ENCODE measurements at regions not wholly inside any gene's neighbourhood (a gene's known extent, or its start where the extent isn't known, plus 50 kb on each side); places are given as distances from the start of the nearest gene placed in this dataset.

- Histone ChIP-seq H3K4me3 (no peak overlapping the region), H3K4me1 (replicated peaks; ENCODE audit: insufficient read depth) (no peaks in the 10 kb centered on the region), H3K79me2 (ENCODE audit: low read depth) (no peaks in the 10 kb centered on the region), H4K20me1 (ENCODE audit: insufficient read depth) (no peaks in the 10 kb centered on the region), H3K4me2 (no peak overlapping the region), H3K9me2 (ENCODE audit: insufficient read depth) (no peaks in the 10 kb centered on the region), H3F3A (ENCODE audit: insufficient read depth, low read depth) (no peaks in the 10 kb centered on the region), H2AFZ (no peak overlapping the region), H3K9me3 (ENCODE audit: insufficient read depth, low read depth) (no peaks in the 10 kb centered on the region), H3K27ac (no peak overlapping the region), H3K27me3 (ENCODE audit: insufficient read depth, low read depth) (no peaks in the 10 kb centered on the region), H3K36me3 (ENCODE audit: low read depth) (no peaks in the 10 kb centered on the region)
- ChIA-PET POLR2A (ENCODE audit: unreplicated experiment) (no interaction called here), CTCF (no interaction called here)
- BruUV-seq (replicated peaks): no TSS peak
- no peak for DNase-seq
- intact Hi-C loops (cut with micrococcal nuclease; ENCODE audit: unreplicated experiment): no loop called here
- no peak for TF ChIP-seq EZH2 (IDR thresholded peaks at IDR 0.05; ENCODE audit: low read depth)
- TF ChIP-seq, protein P1, sequence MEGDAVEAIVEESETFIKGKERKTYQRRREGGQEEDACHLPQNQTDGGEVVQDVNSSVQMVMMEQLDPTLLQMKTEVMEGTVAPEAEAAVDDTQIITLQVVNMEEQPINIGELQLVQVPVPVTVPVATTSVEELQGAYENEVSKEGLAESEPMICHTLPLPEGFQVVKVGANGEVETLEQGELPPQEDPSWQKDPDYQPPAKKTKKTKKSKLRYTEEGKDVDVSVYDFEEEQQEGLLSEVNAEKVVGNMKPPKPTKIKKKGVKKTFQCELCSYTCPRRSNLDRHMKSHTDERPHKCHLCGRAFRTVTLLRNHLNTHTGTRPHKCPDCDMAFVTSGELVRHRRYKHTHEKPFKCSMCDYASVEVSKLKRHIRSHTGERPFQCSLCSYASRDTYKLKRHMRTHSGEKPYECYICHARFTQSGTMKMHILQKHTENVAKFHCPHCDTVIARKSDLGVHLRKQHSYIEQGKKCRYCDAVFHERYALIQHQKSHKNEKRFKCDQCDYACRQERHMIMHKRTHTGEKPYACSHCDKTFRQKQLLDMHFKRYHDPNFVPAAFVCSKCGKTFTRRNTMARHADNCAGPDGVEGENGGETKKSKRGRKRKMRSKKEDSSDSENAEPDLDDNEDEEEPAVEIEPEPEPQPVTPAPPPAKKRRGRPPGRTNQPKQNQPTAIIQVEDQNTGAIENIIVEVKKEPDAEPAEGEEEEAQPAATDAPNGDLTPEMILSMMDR (conservative IDR thresholded peaks at IDR 0.05): no peak
Observed at GRCh38 chr12:77351860-77352259, 286.5 kb upstream of the E2F7 start.

DNA sequence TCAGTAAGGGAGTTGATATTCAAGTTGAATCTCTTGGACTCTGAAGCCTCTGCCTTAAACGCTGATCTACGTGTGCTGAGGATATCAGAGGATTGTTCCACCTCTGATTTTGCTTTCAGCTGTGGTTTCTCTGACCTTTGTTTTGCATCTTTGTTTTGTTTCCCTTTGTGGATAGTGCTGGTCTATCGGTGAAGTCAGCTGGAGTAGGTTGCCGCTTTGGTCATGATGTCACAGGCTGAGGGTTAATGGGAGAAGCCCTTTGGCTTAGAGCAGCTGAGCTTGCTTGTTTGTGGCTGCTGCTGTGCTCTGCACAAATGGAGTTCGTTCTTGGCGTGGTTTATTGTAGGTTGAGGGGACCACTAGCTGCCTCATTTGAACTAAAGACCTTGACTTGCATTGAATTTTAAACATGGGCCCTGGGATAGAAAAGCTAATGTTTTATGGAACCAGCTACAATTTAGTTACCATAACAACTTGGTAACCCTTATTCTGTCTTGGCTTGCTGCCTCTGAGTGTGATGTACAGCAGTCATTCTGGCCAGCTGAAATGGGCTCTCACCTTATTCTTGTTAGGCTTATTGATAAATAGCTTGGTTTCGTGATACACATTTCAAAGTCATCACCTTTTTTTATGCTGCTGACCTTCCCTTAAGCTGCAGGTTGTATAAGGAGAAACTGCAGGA, 284.5 kb upstream of the E2F7 start:
- H3K4me3 ChIP-seq: no peak overlapping the region
- no peak overlapping the region for H3K4me2 ChIP-seq
- TF ChIP-seq, protein P1 (conservative IDR thresholded peaks at IDR 0.05): no peak
- TF ChIP-seq EZH2 (IDR thresholded peaks at IDR 0.05; ENCODE audit: low read depth): no peak
- no TSS peak for BruUV-seq (replicated peaks)
- no peaks in the 10 kb centered on the region for H3K79me2 ChIP-seq (ENCODE audit: low read depth)
- ChIA-PET CTCF (no interaction called here), POLR2A (ENCODE audit: unreplicated experiment) (no interaction called here)
- H3F3A ChIP-seq (ENCODE audit: insufficient read depth, low read depth): no peaks in the 10 kb centered on the region
- intact Hi-C loops (cut with micrococcal nuclease; ENCODE audit: unreplicated experiment): no loop called here
- no peaks in the 10 kb centered on the region for H3K4me1 ChIP-seq (replicated peaks; ENCODE audit: insufficient read depth)
- no peaks in the 10 kb centered on the region for H4K20me1 ChIP-seq (ENCODE audit: insufficient read depth)
- H3K27ac ChIP-seq: no peak overlapping the region
- no peaks in the 10 kb centered on the region for H3K9me2 ChIP-seq (ENCODE audit: insufficient read depth)
- no peaks in the 10 kb centered on the region for H3K9me3 ChIP-seq (ENCODE audit: insufficient read depth, low read depth)
- no peak for DNase-seq
- no peaks in the 10 kb centered on the region for H3K27me3 ChIP-seq (ENCODE audit: insufficient read depth, low read depth)
- no peaks in the 10 kb centered on the region for H3K36me3 ChIP-seq (ENCODE audit: low read depth)
- no peak overlapping the region for H2AFZ ChIP-seq

GRCh38 chr12:77347017-77347416, 281.6 kb upstream of the E2F7 start:
- H3K79me2 ChIP-seq (ENCODE audit: low read depth): no peaks in the 10 kb centered on the region
- no peaks in the 10 kb centered on the region for H3K4me1 ChIP-seq (replicated peaks; ENCODE audit: insufficient read depth)
- H4K20me1 ChIP-seq (ENCODE audit: insufficient read depth): no peaks in the 10 kb centered on the region
- no peak for TF ChIP-seq EZH2 (IDR thresholded peaks at IDR 0.05; ENCODE audit: low read depth)
- TF ChIP-seq, protein P1 (conservative IDR thresholded peaks at IDR 0.05): no peak
- no TSS peak for BruUV-seq (replicated peaks)
- intact Hi-C loops (cut with micrococcal nuclease; ENCODE audit: unreplicated experiment): no loop called here
- no peaks in the 10 kb centered on the region for H3K27me3 ChIP-seq (ENCODE audit: insufficient read depth, low read depth)
- H3K9me2 ChIP-seq (ENCODE audit: insufficient read depth): no peaks in the 10 kb centered on the region
- ChIA-PET CTCF (no interaction called here), POLR2A (ENCODE audit: unreplicated experiment) (no interaction called here)
- H3K4me3 ChIP-seq: no peak overlapping the region
- no peak overlapping the region for H2AFZ ChIP-seq
- H3K9me3 ChIP-seq (ENCODE audit: insufficient read depth, low read depth): no peaks in the 10 kb centered on the region
- no peaks in the 10 kb centered on the region for H3F3A ChIP-seq (ENCODE audit: insufficient read depth, low read depth)
- H3K4me2 ChIP-seq: no peak overlapping the region
- no peak for DNase-seq
- no peaks in the 10 kb centered on the region for H3K36me3 ChIP-seq (ENCODE audit: low read depth)
- H3K27ac ChIP-seq: no peak overlapping the region
